GM19240 (cell line): ENCODE measurements at regions not wholly inside any gene's neighbourhood (a gene's known extent, or its start where the extent isn't known, plus 50 kb on each side); places are given as distances from the start of the nearest gene placed in this dataset.

Experiments used
- DNase-seq: peaks from one replicate; pipeline ENCODE4 v3.0.0; 2011; ENCODE audit warnings: low spot score; ENCODE audit not compliant: insufficient read length

- DNase-seq, result no peak
Measured at GRCh38 chr16:5422047-5422446, 324.5 kb upstream of the EEF2KMT start.

- no peak for DNase-seq
Measured at GRCh38 chr16:5416013-5416412, 318.4 kb upstream of the EEF2KMT start.

DNA sequence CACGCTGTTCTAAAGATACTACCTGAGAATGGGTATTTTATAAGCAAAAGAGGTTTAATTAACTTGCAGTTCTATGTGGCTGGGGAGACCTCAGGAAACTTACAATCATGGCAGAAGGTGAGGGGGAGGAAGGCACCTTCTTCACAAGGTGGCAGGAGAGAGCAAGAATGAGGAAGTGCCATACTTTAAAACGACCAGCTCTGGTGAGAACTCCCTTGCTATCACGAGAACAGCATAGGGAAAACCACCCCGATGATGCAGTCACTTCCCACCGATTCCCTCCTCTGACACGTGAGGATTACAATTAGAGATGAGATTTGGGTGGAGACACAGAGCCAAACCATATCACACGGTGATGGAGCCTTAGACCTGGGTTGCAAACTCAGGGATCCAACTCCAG is 317.5 kb upstream of the EEF2KMT start:
- DNase-seq, result no peak

GRCh38 chr16:5412731-5413130 is 315.1 kb upstream of the EEF2KMT start:
- DNase-seq, result no peak

DNA sequence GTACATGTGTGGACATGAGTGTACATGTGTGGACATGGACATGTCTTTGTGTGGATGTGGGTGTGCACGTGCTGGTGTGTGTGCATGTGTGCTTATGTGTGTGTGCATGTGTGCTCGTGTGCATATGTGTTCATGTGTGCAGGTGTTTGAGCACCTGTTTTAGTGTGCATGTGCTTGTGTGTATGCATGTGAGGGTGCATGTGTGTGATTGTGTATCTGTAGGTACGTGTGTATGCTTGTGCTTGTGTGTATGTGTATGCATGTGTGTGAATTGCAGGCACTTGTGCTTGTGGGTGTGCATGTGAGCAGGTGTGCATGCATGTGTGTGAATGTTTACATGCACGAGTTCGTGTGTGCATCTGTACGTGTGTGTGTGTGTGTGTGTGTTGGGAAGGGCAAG is 300.6 kb upstream of the EEF2KMT start:
- DNase-seq, result no peak

DNA sequence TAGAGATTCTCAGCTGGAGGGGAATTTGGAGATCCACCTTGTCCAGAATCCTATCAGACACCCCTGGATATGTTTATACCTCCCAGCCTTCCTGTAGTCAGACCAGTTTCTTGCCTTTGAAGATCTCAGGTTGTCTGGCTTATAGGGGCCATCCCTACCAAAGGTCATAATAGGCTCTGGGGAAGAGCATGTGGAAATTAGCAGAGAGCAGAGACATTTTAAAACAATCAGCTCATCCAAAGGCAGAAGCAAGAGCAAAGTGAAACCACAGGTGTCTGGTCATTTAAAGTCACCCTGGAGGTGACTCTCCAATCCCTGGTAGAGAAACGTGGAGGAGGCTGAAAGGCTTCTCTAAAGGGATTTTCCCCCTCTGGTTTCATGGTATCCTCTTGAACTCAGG is 299.3 kb upstream of the EEF2KMT start:
- DNase-seq, result no peak

- DNase-seq, result no peak
Measured at GRCh38 chr16:5393070-5393469, 295.5 kb upstream of the EEF2KMT start.

DNA sequence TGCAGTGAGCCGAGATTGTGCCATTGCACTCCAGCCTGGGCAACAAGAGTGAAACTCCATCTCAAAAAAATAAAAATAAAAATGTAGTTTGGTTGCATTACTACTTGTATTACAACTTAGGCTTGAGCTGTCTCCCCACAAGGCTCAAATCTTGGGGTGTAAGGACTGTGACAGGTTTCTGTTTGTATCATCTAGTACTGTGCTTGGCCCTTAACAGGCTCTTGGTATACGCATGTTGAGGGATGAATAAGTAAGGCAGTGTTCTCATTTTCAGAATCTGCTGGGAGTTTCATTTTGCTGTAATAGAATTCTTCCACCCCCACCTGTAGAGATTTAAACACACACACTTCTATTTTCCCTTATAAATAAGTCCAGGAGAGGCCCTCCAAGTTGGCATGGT is 289.4 kb upstream of the EEF2KMT start:
- DNase-seq, result no peak

DNA sequence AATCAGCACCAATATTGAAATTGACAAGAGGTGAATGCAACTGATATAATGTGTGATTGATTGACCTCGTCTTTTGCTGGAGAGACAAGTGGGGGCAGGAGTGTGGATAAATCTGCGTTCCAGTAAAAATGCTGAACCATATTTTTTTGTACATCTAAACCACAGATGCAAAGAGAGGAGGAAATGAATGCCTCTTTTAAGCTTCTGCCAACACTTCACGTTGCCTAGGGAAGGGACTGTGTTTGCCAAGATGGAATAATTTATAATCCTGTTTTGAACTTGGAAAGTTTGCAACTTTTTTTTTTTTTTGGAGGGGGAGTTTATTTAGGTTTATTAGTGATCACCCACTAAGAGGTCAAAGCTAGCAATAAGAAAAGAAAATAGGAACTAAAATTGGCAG is 288.2 kb upstream of the EEF2KMT start:
- DNase-seq, result no peak

DNA sequence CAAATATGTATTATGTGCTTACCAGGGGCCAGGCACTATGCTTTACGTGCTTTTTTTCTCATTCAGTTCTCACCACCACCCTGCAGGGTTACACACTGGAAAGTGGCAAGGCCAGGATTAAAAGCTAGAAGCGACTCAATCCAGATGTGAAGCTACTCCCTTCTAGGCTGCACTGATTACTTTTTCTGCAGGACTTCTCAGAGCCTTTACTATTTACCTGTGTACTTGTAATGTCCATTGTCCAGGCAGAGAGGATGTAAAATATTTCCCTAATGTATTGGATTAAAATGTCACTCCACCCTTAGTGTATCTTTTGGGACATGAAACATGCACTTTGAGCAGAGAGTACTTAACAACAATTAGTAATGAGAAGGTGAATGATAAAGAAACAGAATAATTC is 287.5 kb upstream of the EEF2KMT start:
- DNase-seq, result no peak

DNA sequence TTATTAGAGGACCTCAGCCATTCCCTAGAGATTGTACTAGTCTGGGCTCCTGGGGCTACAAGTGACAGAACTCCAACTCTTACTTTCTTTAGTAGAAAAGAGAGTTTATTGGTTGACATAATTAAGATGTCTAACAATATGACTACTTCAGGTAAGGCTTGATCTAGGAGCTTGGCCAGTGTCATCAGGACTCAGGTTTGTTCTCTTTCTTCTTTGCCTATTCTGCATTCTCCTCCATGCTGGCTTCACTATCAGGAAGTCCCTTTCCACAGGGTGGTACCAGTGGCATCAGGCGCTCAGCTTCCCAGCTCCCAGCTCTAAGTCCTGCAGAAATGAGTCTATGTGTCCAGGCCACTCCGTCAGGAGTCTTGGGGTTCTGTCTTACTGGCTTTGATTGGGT is 286.1 kb upstream of the EEF2KMT start:
- DNase-seq, result no peak

DNA sequence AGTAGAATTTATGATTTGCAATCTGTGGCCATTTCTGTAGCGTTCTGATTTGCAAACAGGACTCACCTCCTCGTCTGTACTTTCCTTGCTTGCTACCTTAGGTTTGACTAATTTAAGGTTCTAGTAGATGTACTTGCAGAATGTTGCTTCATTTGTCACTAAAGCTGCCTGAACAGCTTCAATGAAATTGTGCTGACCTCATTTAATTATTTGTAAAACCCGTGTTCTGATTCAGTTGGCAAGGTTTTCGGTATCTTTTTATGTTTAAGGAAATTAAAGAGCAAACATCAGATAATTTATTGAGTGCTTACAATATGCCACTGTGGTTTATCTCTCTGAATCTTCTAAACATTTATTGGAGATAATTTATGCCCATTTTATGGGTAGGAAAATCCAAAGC is 284.9 kb upstream of the EEF2KMT start:
- DNase-seq, result no peak

DNA sequence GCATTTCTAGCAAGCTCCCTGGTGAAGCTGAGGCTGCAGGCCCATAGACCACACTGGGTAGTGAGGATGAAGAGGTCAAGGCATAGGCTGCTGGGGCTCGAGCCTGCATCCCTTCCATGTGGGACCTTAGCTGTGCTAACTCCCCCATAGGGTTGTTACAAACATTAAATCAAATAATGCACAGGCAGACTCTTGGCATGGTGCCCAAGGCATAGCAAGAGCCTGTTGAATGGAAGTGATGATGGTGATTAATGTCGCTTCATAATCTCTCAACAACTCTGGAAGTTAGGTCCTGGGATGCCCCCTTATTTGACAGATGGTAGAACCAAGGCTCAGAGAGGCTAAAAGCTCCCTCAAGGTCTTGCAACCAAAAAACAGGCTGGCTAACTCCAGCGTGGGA is 283.9 kb upstream of the EEF2KMT start:
- no peak for DNase-seq

DNA sequence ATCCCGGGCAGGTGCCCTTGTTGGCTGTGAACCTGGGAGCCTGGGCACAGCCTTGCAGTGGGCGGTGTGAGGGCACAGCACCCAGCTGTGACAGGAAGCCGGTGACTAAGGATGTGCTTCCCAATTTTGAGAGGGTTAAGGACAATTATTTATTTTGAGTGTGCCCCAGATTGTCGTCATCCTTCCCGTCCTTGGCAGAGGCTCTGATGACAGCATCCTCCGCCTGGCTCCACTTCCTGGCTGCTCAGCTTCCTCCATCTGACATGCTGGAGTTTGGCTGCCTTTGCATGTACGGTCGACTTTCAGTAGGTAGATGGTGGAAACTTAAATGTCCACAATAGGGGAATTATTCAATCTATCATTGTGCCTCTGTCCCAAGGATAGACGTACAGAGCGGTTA is 282.4 kb upstream of the EEF2KMT start:
- DNase-seq, result no peak

DNA sequence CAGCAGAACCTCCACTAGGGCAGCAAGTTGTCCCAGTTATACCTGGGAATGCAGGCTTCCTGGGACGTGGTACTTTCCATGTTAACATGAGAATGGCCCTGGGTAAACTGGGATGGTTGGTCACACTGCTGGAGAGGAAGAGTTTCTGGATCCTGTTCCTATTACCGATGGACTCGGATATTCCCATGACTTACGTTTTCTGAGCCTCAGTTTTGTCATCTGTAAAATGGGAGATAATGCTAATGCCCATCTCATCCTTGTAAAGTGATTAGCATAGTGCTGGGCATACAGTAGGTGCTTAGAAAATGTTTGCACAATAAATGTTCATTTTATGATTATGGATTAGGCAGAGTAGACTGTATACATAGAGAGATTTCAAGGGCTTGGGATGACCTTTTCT is 280.9 kb upstream of the EEF2KMT start:
- no peak for DNase-seq

DNA sequence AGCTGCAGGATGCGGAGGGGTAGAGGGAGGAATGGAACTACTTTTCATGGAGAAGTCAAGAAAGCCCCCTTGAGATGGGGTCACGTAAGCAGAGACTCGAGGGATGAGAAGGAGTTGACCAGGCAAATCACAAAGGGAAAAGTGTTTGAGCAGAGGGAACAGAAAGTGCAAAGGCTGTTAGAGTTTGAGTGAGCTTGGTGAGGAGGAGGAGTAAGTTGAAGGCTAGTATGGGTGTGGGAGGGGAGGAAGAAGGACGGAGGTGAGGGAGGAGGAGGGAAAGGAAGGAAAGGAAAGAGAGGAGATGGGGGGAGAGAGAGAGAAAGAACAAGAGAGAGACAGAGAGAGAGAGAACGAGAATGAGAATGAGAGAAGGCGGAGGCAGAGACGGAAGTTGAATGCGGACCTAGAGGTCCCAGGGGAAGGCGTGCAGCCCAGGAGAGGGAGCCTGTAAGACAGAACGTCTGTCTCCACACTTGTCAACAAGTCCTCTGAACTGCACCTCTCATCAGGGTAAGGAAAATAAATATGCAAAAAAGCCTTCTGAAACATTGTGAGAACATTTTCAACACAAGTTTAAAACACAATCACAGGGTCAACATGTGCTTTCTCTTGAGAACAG is 279.8 kb upstream of the EEF2KMT start:
- no peak for DNase-seq

DNA sequence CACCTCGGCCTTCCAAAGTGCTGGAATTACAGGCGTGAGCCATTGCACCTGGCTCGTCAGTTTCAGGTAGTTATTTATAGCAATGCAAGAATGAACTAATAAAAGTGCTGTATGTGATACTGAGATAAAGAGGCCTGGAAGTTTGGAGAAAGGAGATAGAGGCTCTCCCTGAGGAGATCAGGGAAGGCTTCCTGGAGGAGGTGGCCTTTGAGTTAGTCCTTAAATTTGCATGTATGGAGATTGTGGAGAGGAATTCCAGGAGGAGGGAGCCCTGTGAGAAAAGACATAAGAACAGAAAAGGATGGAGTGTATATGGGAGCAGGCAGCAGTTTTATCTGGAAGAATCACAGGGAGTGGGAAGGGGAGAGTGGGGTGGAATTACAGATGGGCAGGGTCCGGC is 276.6 kb upstream of the EEF2KMT start:
- no peak for DNase-seq

DNA sequence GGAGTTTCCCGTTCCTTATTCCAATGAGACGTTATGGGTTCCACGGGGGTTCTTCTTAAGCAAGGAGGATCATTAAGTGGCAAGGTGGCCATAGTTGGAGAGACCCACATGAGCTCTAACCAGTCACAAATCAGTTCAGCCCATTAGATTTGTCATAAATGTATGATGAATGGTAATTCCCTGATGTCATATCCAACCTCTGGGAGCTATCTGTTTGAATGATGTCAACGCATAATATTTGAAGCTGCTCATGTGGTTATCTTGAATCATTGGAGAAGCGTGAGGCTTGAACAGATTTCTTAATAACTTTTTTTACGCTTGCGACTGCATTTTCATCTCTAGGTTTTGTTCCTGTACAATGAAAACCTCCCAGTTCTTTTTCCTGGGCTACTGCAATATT is 270.4 kb upstream of the EEF2KMT start:
- DNase-seq, result no peak

GRCh38 chr16:5366126-5366525 is 268.5 kb upstream of the EEF2KMT start:
- DNase-seq, result no peak

GRCh38 chr16:5364186-5364585 is 266.6 kb upstream of the EEF2KMT start:
- DNase-seq, result no peak

GRCh38 chr16:5361322-5361721 is 263.7 kb upstream of the EEF2KMT start:
- no peak for DNase-seq

GRCh38 chr16:5354645-5355044 is 257.1 kb upstream of the EEF2KMT start:
- DNase-seq, result no peak

- DNase-seq, result no peak
Measured at GRCh38 chr16:5349670-5350517, 252.3 kb upstream of the EEF2KMT start.
